PC-3 (cell line): ENCODE measurements at regions not wholly inside any gene's neighbourhood (a gene's known extent, or its start where the extent isn't known, plus 50 kb on each side); places are given as distances from the start of the nearest gene placed in this dataset.

ENCODE experiments used
- EZH2phosphoT487 ChIP-seq: fragments of 300-600 bp; sonication (generic); IDR thresholded peaks from 2 replicates; pipeline ENCODE4 v1.6.1; 2018; ENCODE audit warnings: mild to moderate bottlenecking, antibody characterized with exemption, low read length, borderline replicate concordance
- TF ChIP-seq, protein P1 (sequence below): fragments of 300-600 bp; sonication (generic); conservative IDR thresholded peaks from 2 replicates; pipeline ENCODE4 v1.5.1; 2017; ENCODE audit warnings: antibody characterized with exemption, low read depth, mild to moderate bottlenecking, low read length

DNA sequence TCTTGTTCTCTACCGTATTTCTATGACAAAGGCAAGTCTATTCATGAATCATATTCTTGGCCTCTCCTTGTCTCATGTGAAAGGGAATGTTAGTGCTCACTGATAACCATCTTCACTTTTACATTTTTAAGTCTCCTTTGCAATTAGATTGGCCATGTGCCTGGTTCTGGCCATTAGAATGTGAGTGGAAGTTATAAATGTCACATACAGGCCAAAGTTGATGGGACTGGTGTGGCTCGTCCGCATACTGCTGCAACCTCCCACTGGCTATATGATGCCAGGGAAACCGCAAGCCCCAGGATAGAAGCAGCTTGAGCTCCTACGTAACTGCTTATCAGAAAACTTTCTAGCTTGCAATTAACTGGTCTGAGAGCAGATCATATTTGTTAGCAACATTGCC lies 86.1 kb downstream of the MAGEC1 start:
- TF ChIP-seq, protein P1, sequence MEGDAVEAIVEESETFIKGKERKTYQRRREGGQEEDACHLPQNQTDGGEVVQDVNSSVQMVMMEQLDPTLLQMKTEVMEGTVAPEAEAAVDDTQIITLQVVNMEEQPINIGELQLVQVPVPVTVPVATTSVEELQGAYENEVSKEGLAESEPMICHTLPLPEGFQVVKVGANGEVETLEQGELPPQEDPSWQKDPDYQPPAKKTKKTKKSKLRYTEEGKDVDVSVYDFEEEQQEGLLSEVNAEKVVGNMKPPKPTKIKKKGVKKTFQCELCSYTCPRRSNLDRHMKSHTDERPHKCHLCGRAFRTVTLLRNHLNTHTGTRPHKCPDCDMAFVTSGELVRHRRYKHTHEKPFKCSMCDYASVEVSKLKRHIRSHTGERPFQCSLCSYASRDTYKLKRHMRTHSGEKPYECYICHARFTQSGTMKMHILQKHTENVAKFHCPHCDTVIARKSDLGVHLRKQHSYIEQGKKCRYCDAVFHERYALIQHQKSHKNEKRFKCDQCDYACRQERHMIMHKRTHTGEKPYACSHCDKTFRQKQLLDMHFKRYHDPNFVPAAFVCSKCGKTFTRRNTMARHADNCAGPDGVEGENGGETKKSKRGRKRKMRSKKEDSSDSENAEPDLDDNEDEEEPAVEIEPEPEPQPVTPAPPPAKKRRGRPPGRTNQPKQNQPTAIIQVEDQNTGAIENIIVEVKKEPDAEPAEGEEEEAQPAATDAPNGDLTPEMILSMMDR: no peak
- TF ChIP-seq EZH2phosphoT487: no peak
